ENCODE measurements at regions not wholly inside any gene's neighbourhood (a gene's known extent, or its start where the extent isn't known, plus 50 kb on each side); places are given as distances from the start of the nearest gene placed in this dataset.
A peak's percentile ranks its signal among the peaks of the same experiment; 100 is the strongest.

DNA sequence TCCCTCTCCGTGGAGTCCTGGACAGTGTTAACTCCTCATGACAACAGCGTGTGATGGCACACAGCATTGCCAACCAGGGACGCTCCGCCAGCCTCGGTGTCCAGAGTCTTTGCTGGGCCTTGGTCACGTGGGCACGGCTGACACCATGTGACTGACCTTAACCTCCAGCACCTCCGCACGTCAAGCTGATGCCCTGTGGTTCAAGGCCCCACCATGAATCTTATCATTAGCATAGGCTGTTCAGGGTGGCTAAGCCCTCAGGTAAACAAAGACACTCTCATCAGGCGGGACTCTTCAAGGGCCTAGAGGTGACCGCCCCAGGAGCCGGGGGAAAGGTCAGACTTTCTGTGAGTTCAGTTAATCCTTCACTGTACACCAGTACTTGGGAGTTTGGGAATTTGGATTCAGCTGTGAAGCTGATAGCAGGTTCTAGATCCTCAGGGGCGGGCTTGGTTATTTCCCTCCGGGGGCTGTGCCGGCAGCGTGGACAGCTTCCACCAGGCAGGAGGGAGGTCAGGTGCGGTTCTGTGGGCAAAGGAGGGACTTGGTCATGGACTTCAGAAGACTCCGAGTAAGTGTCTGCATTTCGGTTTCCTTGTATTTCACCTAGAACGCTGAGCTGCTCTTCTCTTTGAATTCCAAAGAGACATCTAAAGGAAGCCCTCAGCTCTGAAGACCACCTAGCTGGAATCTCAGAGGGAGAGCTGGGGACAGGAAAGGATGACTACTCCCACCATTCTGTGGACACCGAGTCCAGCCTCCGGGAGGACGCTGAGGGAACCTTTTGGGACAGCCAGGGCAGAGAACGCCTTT lies 195.5 kb upstream of the CIBAR2 start (continued):
- TF ChIP-seq, protein P1, sequence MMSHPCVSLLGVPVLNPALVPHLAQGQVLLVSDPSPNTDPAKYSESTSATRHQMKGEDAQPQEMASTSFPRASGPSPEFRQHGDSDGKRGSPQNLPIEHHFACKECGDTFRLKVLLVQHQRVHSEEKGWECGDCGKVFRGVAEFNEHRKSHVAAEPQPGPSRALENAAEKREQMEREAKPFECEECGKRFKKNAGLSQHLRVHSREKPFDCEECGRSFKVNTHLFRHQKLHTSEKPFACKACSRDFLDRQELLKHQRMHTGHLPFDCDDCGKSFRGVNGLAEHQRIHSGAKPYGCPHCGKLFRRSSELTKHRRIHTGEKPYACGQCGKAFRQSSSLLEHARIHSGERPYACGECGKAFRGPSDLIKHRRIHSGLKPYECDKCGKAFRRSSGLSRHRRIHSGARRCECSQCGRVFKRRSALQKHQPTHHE (CRISPR knock-in tag; IDR thresholded peaks at IDR 0.05; ENCODE audit: borderline replicate concordance), result no peak; the same call in 1 of the 2 replicates
- TF ChIP-seq TEAD2 (CRISPR knock-in tag; IDR thresholded peaks at IDR 0.05) (no peak), KAT7 (CRISPR knock-in tag; IDR thresholded peaks at IDR 0.05; ENCODE audit: borderline replicate concordance) (no peak), CHD2 (IDR thresholded peaks at IDR 0.05; ENCODE audit: low read depth, low read length) (no peak), MTF2 (CRISPR knock-in tag; IDR thresholded peaks at IDR 0.05; ENCODE audit: borderline replicate concordance) (no peak), ZSCAN29 (CRISPR knock-in tag; conservative IDR thresholded peaks at IDR 0.05) (peak; percentile 93)
- TF ChIP-seq, protein P2, sequence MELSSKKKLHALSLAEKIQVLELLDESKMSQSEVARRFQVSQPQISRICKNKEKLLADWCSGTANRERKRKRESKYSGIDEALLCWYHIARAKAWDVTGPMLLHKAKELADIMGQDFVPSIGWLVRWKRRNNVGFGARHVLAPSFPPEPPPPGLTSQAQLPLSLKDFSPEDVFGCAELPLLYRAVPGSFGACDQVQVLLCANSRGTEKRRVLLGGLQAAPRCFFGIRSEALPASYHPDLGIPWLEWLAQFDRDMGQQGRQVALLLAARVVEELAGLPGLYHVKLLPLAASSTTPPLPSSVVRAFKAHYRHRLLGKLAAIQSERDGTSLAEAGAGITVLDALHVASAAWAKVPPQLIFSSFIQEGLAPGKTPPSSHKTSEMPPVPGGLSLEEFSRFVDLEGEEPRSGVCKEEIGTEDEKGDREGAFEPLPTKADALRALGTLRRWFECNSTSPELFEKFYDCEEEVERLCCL (CRISPR knock-in tag; IDR thresholded peaks at IDR 0.05; ENCODE audit: borderline replicate concordance), result 0 out of 2 replicates have a peak, but pooled peaks have one; percentile 81
- TF ChIP-seq, protein P3, sequence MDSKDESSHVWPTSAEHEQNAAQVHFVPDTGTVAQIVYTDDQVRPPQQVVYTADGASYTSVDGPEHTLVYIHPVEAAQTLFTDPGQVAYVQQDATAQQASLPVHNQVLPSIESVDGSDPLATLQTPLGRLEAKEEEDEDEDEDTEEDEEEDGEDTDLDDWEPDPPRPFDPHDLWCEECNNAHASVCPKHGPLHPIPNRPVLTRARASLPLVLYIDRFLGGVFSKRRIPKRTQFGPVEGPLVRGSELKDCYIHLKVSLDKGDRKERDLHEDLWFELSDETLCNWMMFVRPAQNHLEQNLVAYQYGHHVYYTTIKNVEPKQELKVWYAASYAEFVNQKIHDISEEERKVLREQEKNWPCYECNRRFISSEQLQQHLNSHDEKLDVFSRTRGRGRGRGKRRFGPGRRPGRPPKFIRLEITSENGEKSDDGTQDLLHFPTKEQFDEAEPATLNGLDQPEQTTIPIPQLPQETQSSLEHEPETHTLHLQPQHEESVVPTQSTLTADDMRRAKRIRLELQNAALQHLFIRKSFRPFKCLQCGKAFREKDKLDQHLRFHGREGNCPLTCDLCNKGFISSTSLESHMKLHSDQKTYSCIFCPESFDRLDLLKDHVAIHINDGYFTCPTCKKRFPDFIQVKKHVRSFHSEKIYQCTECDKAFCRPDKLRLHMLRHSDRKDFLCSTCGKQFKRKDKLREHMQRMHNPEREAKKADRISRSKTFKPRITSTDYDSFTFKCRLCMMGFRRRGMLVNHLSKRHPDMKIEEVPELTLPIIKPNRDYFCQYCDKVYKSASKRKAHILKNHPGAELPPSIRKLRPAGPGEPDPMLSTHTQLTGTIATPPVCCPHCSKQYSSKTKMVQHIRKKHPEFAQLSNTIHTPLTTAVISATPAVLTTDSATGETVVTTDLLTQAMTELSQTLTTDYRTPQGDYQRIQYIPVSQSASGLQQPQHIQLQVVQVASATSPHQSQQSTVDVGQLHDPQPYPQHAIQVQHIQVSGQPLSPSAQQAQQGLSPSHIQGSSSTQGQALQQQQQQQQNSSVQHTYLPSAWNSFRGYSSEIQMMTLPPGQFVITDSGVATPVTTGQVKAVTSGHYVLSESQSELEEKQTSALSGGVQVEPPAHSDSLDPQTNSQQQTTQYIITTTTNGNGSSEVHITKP (CRISPR knock-in tag; IDR thresholded peaks at IDR 0.05; ENCODE audit: low read depth), result peak; percentile 77; the same call in 1 of the 2 replicates
- TF ChIP-seq, protein P4, sequence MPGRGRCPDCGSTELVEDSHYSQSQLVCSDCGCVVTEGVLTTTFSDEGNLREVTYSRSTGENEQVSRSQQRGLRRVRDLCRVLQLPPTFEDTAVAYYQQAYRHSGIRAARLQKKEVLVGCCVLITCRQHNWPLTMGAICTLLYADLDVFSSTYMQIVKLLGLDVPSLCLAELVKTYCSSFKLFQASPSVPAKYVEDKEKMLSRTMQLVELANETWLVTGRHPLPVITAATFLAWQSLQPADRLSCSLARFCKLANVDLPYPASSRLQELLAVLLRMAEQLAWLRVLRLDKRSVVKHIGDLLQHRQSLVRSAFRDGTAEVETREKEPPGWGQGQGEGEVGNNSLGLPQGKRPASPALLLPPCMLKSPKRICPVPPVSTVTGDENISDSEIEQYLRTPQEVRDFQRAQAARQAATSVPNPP (CRISPR knock-in tag; IDR thresholded peaks at IDR 0.05), result peak; percentile 98
- TF ChIP-seq, protein P5, sequence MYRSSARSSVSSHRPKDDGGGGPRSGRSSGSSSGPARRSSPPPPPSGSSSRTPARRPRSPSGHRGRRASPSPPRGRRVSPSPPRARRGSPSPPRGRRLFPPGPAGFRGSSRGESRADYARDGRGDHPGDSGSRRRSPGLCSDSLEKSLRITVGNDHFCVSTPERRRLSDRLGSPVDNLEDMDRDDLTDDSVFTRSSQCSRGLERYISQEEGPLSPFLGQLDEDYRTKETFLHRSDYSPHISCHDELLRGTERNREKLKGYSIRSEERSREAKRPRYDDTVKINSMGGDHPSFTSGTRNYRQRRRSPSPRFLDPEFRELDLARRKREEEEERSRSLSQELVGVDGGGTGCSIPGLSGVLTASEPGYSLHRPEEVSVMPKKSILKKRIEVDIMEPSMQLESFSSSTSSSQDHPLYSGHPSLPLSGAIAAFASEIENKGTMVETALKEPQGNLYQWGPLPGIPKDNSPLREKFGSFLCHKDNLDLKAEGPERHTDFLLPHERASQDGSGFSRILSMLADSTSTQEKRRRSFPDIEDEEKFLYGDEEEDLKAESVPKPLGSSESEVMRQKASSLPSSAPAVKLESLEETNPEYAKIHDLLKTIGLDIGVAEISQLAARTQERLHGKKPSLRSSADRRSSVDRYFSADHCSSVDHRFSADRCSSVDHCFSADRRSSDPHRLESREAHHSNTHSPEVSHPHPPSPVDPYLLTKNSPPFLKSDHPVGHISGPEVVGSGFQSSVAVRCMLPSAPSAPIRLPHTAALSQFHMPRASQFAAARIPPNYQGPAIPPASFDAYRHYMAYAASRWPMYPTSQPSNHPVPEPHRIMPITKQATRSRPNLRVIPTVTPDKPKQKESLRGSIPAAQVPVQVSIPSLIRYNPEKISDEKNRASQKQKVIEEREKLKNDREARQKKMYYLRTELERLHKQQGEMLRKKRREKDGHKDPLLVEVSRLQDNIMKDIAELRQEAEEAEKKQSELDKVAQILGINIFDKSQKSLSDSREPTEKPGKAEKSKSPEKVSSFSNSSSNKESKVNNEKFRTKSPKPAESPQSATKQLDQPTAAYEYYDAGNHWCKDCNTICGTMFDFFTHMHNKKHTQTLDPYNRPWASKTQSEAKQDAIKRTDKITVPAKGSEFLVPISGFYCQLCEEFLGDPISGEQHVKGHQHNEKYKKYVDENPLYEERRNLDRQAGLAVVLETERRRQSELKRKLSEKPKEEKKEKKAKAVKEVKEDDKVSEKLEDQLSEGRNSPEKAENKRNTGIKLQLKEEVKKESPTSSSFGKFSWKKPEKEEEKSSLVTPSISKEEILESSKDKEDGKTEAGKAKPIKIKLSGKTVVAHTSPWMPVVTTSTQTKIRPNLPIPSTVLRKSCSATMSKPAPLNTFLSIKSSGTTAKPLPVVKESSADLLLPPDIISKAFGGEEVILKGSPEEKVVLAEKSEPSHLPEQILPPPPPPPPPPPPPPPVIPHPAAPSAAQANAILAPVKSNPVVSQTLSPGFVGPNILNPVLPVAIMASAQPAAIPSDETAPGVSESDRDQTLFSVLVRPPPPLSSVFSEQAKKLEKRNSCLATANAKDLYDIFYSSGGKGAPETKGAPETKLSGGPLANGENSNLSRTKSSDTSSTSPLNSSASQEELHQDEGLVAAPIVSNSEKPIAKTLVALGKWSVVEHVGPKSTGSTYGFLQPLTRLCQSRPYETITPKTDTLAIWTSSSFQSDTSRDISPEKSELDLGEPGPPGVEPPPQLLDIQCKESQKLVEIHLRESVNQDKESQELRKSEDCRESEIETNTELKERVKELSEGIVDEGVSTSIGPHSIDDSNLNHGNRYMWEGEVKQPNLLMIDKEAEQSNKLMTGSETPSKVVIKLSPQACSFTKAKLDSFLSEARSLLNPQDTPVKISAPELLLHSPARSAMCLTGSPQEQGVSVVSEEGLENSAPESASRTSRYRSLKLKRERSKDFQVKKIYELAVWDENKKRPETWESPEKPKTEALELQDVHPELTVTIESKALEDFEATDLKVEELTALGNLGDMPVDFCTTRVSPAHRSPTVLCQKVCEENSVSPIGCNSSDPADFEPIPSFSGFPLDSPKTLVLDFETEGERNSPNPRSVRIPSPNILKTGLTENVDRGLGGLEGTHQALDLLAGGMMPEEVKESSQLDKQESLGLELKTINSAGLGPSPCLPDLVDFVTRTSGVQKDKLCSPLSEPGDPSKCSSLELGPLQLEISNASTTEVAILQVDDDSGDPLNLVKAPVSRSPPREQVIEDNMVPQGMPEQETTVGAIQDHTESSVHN (CRISPR knock-in tag; IDR thresholded peaks at IDR 0.05), result peak; percentile 98; the same call in 1 of the 2 replicates
